Gastrocnemius medialis (tissue), 4 donors: ENCODE measurements at regions not wholly inside any gene's neighbourhood (a gene's known extent, or its start where the extent isn't known, plus 50 kb on each side); places are given as distances from the start of the nearest gene placed in this dataset.

Experiments
- CTCF ChIP-seq, 5 experiments: fragments of 450-650 bp in 3 of 5; fragments of 200-600 bp in 2 of 5; sonication (generic) in 2 of 5; IDR thresholded peaks in 4 of 5; conservative IDR thresholded peaks in 1 of 5; 1 replicate in 4 of 5; 2 replicates in 1 of 5; pipeline ENCODE4 v1.5.1; 2016 to 2019; ENCODE audit warnings: antibody characterized with exemption in 5 of 5, mild to moderate bottlenecking in 3 of 5, moderate library complexity in 3 of 5
- POLR2A ChIP-seq, 2 donors: fragments of 450-650 bp; IDR thresholded peaks; one replicate each; pipeline ENCODE4 v1.6.1; 2017; ENCODE audit warnings: antibody characterized with exemption in 2 of 2, mild to moderate bottlenecking in 2 of 2, moderate library complexity in 2 of 2

- TF ChIP-seq CTCF (IDR thresholded peaks at IDR 0.05 in 4 of 5, conservative IDR thresholded peaks at IDR 0.05 in 1 of 5), result no peak
- TF ChIP-seq POLR2A (IDR thresholded peaks at IDR 0.05), result no peak
Observed at GRCh38 chr5:68444833-68445232, 229.3 kb downstream of the PIK3R1 start.
